ENCODE measurements at regions not wholly inside any gene's neighbourhood (a gene's known extent, or its start where the extent isn't known, plus 50 kb on each side); places are given as distances from the start of the nearest gene placed in this dataset.

DNA sequence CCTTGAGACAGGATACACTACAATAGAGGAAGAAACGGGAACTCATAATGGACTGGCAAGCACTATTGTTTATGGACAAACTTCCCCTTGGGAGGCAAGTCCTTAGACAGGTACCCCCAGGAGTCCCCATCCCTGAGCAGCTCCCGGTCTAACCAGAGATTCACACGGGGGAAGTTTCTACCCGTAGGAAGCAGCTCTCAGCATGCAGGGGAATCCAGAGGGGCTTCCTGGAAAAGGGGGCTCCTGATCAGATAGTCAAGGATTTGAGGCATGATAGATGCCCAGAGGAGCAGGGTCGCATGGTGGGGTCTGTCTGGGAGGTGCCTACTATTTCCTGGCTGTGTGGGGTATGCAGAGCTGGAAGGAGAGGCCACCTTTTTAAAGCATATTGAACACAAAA is 282.4 kb upstream of the RTL1 start:
- Histone ChIP-seq H3K27me3 (no peaks in the 10 kb centered on the region), H3K4me2 (peak overlapping the region; percentile 53), H3K27ac (no peak overlapping the region; the same call in 1 of the 2 replicates), H3K4me3 (no peak overlapping the region), H4K20me1 (no peaks in the 10 kb centered on the region), H3K9me3 (peaks cover 6% of the 10 kb centered on the region; the same call in 1 of the 2 replicates), H3K4me1 (peaks cover 71% of the 10 kb centered on the region), H3K9ac (no peak overlapping the region), H3K36me3 (no peaks in the 10 kb centered on the region)
- TF ChIP-seq Cebpa-rat (IDR thresholded peaks at IDR 0.05), result no peak

DNA sequence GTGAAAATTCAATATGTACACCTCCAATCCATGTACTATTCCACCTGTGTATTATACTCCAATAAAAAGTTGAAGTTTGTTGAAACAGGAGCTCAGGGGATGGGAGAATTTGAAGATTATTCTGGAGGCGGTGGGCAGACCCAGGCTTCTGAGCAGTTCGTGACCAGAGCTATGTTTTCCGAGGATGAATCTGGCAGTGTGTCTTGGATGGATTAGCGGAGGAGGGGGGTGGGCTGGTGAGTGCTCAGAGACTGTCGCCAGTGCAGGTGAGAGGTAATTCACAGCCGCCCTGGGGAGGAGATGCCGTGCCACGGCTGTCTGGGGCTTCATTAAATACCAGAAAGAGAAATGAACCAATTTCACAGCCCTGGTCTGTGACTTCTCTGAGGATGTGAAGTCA is 283.0 kb upstream of the RTL1 start:
- Histone ChIP-seq H3K27me3 (no peaks in the 10 kb centered on the region), H3K4me2 (peak overlapping the region; percentile 53), H3K9me3 (peaks cover 6% of the 10 kb centered on the region; the same call in 1 of the 2 replicates), H3K9ac (no peak overlapping the region), H3K36me3 (no peaks in the 10 kb centered on the region), H3K4me1 (peaks cover 68% of the 10 kb centered on the region), H4K20me1 (no peaks in the 10 kb centered on the region), H3K4me3 (no peak overlapping the region), H3K27ac (no peak overlapping the region)
- no peak for TF ChIP-seq Cebpa-rat (IDR thresholded peaks at IDR 0.05)

DNA sequence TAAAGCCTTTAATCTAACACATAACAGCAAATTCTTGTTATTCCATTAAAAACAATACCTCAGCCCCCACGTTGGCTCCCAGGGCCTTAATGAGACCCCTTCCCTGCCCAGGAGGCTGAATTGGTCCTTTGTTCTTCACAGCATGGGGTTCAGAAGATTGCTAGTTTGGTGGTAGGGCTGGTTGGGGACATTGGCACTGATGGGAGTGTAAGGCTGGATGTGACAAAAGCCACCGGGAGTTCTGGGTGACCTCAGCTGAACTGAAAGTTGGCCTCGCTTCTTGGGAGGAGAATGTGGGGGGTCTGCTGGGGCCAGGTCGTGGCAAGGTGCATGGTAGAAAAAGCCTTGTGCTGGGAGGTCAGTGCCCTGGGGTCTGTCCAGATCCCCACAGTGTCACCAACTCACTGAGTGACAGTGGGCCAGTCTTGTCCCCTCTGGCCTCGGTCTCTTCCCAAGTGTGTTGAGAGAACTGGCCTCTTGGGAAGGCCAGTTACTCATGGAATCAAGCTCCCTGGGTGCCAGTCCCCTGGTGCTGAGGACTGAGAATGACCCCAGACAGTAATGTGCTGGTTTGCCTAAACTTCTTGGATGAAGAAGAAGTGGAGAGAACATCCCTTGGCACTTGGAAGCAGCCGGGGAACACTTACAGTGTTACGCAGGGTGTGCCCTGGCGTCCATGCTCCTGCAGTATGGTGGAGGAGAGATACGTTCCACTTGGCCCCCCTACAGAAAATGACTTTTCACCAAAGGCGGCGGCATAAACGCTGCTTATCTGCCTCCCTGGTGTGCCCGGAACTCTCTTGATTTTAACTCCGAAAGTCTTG is 283.7 kb upstream of the RTL1 start:
- no peak for TF ChIP-seq Cebpa-rat (IDR thresholded peaks at IDR 0.05)
- Histone ChIP-seq H3K27me3 (no peaks in the 10 kb centered on the region), H3K9me3 (peaks cover 3% of the 10 kb centered on the region; the same call in 1 of the 2 replicates), H3K4me3 (no peak overlapping the region), H3K4me1 (peaks cover 68% of the 10 kb centered on the region), H3K36me3 (no peaks in the 10 kb centered on the region), H3K27ac (no peak overlapping the region), H3K4me2 (peak overlapping the region; percentile 69; the same call in 1 of the 2 replicates), H3K9ac (no peak overlapping the region), H4K20me1 (no peaks in the 10 kb centered on the region)

DNA sequence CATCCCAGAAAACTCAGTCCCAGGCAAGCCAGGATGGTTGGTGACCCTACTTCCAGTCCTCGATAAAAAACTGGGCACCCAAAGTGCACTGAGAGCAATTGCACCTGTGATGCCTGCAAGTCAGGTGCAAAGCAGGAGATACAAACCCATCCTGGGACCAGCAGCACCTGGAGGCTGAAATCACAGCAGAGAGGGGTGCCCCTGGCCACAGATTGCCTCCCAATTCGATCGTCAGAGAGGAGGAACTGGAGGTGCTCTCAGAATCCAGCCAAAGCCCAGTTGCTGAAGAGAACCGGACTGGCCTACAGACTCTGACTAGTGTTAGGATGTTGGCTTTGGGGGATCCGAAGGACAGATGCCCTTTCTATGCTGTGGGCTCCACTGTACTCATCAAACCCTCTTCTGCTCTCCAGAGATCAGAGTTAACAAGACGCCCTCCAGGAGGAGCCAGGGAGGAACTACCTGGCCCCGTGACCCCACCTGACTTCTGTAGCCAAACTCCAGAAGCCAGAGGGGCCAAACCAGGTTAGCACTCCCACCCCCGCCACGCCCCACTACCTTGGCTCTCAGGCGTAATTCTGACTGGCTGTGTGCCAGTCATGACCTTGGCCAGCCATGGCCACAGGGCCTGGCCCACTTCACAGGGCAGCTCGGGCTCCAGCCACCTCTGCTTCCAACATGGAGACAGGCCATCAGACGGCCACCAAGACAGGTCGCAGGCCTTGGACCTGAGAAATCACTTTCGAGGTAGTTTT is 284.5 kb upstream of the RTL1 start:
- H3K9ac ChIP-seq, result peak overlapping the region; percentile 41; the same call in 1 of the 2 replicates
- no peaks in the 10 kb centered on the region for H3K36me3 ChIP-seq
- TF ChIP-seq Cebpa-rat (IDR thresholded peaks at IDR 0.05), result no peak
- H3K4me2 ChIP-seq, result peak overlapping the region; percentile 69
- peak overlapping the region; percentile 64 for H3K27ac ChIP-seq
- H4K20me1 ChIP-seq, result no peaks in the 10 kb centered on the region
- H3K4me1 ChIP-seq, result peaks cover 76% of the 10 kb centered on the region
- H3K27me3 ChIP-seq, result no peaks in the 10 kb centered on the region
- H3K4me3 ChIP-seq, result no peak overlapping the region
- H3K9me3 ChIP-seq, result no peaks in the 10 kb centered on the region

DNA sequence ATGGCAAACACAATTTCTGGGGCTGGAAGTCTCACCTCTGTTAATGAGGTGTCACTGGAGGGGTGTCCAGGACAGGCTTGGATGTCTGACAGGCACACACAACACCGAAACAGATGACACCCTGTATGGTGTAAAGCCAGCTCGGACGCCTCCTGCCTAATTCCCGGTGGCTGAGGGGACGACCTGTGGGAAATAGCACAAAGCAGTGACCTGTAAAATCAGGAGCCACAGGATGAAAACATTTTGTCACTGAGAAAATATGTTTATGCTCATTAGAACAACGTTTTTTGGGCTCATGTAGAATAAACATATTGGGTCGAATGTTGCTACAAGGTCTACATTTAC is 285.0 kb upstream of the RTL1 start:
- Histone ChIP-seq H3K4me2 (peak overlapping the region; percentile 69), H3K9ac (peak overlapping the region; percentile 41; the same call in 1 of the 2 replicates), H3K4me3 (no peak overlapping the region), H4K20me1 (no peaks in the 10 kb centered on the region), H3K4me1 (peaks cover 79% of the 10 kb centered on the region), H3K36me3 (no peaks in the 10 kb centered on the region), H3K27ac (peak overlapping the region; percentile 64), H3K27me3 (no peaks in the 10 kb centered on the region), H3K9me3 (no peaks in the 10 kb centered on the region)
- no peak for TF ChIP-seq Cebpa-rat (IDR thresholded peaks at IDR 0.05)

DNA sequence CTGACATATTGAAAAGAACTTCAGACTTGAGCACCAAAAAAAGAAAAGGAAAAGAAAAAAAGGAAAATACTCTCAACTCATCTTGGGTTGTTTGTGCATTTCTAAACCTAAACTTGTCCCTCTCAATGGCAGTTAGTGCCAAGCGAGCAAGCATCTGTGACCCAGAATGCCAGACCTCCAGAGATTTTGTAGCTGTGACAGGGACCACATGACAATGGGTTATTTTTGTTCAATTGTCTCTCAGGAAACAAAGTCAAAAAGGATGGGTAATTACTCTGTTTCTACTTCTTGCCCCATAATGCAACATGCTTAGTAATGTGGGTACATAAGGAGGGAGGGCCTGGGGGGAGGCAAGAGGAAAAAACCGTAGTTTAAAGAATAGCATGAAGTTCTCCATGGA is 285.7 kb upstream of the RTL1 start:
- H3K27me3 ChIP-seq, result no peaks in the 10 kb centered on the region

DNA sequence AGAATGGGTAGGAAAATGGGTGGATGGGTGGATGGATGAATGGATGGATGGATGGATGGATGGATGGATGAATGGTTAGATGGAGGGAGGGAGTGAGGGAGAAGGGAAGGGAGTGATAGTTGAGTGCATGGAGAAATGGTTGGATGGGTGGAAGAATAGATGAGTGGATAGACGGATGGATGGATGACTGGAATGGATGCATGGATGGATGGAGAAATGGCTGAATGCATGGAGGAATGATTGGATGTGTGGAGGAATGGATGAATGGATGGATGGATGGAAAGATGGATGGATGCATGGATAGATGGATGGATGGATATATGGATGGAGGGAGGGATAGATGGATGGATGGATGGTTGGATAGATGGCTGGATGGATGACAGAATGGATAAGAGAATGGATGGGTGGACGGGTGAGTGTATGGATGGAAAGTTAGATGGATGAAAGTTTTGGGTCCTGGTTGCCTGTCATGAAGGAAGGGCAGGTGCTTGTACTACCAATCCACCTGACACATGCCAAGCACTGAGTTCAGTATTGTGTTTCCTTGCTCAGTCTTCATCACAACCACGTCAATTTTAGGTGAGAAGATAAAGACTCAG is 286.5 kb upstream of the RTL1 start:
- no peaks in the 10 kb centered on the region for H3K9me3 ChIP-seq
- H3K36me3 ChIP-seq, result no peaks in the 10 kb centered on the region
- no peak overlapping the region for H3K27ac ChIP-seq
- H3K4me2 ChIP-seq, result peak overlapping the region; percentile 69
- no peak overlapping the region for H3K9ac ChIP-seq
- peaks cover 76% of the 10 kb centered on the region for H3K4me1 ChIP-seq
- no peak overlapping the region for H3K4me3 ChIP-seq
- no peaks in the 10 kb centered on the region for H4K20me1 ChIP-seq
- H3K27me3 ChIP-seq, result no peaks in the 10 kb centered on the region
- TF ChIP-seq Cebpa-rat (IDR thresholded peaks at IDR 0.05), result no peak

More for the DNA sequence above, 285.7 kb upstream of the RTL1 start:
- Histone ChIP-seq H3K4me1 (peaks cover 79% of the 10 kb centered on the region), H3K27ac (peak overlapping the region; percentile 64), H3K36me3 (no peaks in the 10 kb centered on the region), H3K9me3 (no peaks in the 10 kb centered on the region), H3K4me2 (peak overlapping the region; percentile 69), H4K20me1 (no peaks in the 10 kb centered on the region), H3K9ac (0 out of 2 replicates have a peak overlapping the region, but pooled peaks have one; percentile 41), H3K4me3 (no peak overlapping the region)
- TF ChIP-seq Cebpa-rat (IDR thresholded peaks at IDR 0.05), result no peak

DNA sequence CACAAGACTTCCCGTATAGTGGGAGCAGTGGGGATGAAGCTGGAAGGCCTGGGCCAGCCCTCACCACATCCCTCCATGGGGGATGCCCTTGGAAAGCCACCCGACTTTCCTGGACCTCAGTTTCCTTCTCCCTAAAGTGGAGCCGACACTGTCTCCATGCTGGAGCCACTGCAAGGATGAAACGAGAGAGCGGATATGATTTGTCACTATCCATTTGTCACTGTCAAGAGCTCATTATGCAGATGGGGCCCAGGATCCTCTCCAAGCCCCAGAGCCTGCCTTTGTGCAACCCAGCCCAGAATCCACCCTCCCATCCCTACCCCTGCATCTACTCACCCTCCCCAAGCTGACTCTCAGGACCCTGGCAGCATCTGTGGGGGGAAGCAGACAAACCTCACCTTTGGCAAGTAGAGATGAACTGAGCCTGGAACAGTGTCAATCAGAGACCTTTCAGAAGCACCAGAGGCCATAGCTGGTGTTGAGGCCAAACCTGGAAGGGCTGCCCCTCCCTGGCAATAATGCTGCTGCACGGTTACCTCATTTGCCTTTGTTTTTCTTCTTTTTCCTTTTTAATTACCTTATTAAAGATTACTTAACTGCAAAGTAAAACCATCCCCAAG is 287.7 kb upstream of the RTL1 start:
- Histone ChIP-seq H3K4me2 (no peak overlapping the region), H3K9me3 (no peaks in the 10 kb centered on the region), H4K20me1 (no peaks in the 10 kb centered on the region), H3K4me3 (no peak overlapping the region), H3K27me3 (no peaks in the 10 kb centered on the region), H3K4me1 (peaks cover 64% of the 10 kb centered on the region), H3K36me3 (no peaks in the 10 kb centered on the region), H3K27ac (no peak overlapping the region), H3K9ac (no peak overlapping the region)
- TF ChIP-seq Cebpa-rat (IDR thresholded peaks at IDR 0.05), result no peak
